ENCODE measurements at regions not wholly inside any gene's neighbourhood (a gene's known extent, or its start where the extent isn't known, plus 50 kb on each side); places are given as distances from the start of the nearest gene placed in this dataset.

- Histone ChIP-seq H3K9me3 (replicated peaks in 1 of 2; ENCODE audit: control insufficient read depth in 1 of 2, insufficient read depth in 1 of 2, low read length in 2 of 2) (no peaks in the 10 kb centered on the region), H3K36me3 (replicated peaks in 1 of 2; ENCODE audit: control insufficient read depth in 1 of 2, insufficient read depth in 2 of 2, low read length in 2 of 2) (no peaks in the 10 kb centered on the region), H3K9ac (ENCODE audit: insufficient read depth, low read length, poor library complexity, severe bottlenecking) (no peak overlapping the region), H3K27ac (ENCODE audit: low read depth in 1 of 2, low read length in 2 of 2) (no peak overlapping the region), H3K4me2 (replicated peaks; ENCODE audit: extremely low read depth, low read length, poor library complexity, severe bottlenecking) (no peak overlapping the region), H3K27me3 (ENCODE audit: control insufficient read depth in 2 of 2, insufficient read depth in 2 of 2, low read length in 2 of 2) (no peaks in the 10 kb centered on the region), H3K4me3 (replicated peaks in 1 of 3; ENCODE audit: low read depth in 2 of 3, low read length in 3 of 3) (no peak overlapping the region), H2AFZ (ENCODE audit: insufficient read depth, low read depth, low read length, poor library complexity, severe bottlenecking) (no peak overlapping the region), H4K20me1 (ENCODE audit: insufficient read depth, low read length) (no peaks in the 10 kb centered on the region), H3K79me2 (ENCODE audit: insufficient read depth, low read length) (no peaks in the 10 kb centered on the region), H3K4me1 (ENCODE audit: control insufficient read depth in 1 of 2, insufficient read depth in 2 of 2, low read length in 2 of 2) (no peaks in the 10 kb centered on the region)
- H3K27ac Mint-ChIP-seq, result no peak overlapping the region
- H3K36me3 Mint-ChIP-seq, result no peaks in the 10 kb centered on the region
- intact Hi-C loops (cut with micrococcal nuclease), result no loop called here
- peaks cover 0 to 2% (median 0%) of the 10 kb centered on the region in 3 donors for H3K27me3 Mint-ChIP-seq (ENCODE audit: low read depth in 3 of 3)
- WGBS (ENCODE audit: insufficient coverage), result 77% methylated on average over 1 of the region's 1 CpG
- peaks cover 0 to 2% (median 0%) of the 10 kb centered on the region in 7 donors for H3K9me3 Mint-ChIP-seq
- no peak for DNase-seq
- H3K4me1 Mint-ChIP-seq, result peaks cover 6% of the 10 kb centered on the region
- TF ChIP-seq CTCF (IDR thresholded peaks at IDR 0.05), result no peak
- no peak overlapping the region for H3K4me3 Mint-ChIP-seq
Observed at GRCh38 chr5:18102733-18103132, 468.5 kb downstream of the TAF11L14 start.

GRCh38 chr5:18105449-18105848, 471.2 kb downstream of the TAF11L14 start:
- H3K27ac ChIP-seq (ENCODE audit: low read depth in 1 of 2, low read length in 2 of 2), result no peak overlapping the region
- H3K36me3 ChIP-seq (replicated peaks in 1 of 2; ENCODE audit: control insufficient read depth in 1 of 2, insufficient read depth in 2 of 2, low read length in 2 of 2), result no peaks in the 10 kb centered on the region
- no peak overlapping the region for H3K9ac ChIP-seq (ENCODE audit: insufficient read depth, low read length, poor library complexity, severe bottlenecking)
- no peak overlapping the region for H3K4me3 ChIP-seq (replicated peaks in 1 of 3; ENCODE audit: low read depth in 2 of 3, low read length in 3 of 3)
- TF ChIP-seq CTCF (IDR thresholded peaks at IDR 0.05), result no peak
- H3K4me2 ChIP-seq (replicated peaks; ENCODE audit: extremely low read depth, low read length, poor library complexity, severe bottlenecking), result no peak overlapping the region
- H3K79me2 ChIP-seq (ENCODE audit: insufficient read depth, low read length), result no peaks in the 10 kb centered on the region
- Mint-ChIP-seq H3K27me3 (ENCODE audit: low read depth in 3 of 3) (no peaks in the 10 kb centered on the region), H3K36me3 (no peaks in the 10 kb centered on the region), H3K9me3 (peaks cover 0 to 2% (median 0%) of the 10 kb centered on the region in 7 donors), H3K27ac (no peak overlapping the region), H3K4me3 (no peak overlapping the region), H3K4me1 (no peaks in the 10 kb centered on the region)
- intact Hi-C loops (cut with micrococcal nuclease), result no loop called here
- WGBS (ENCODE audit: insufficient coverage), result no CpG with 5 or more reads among the region's 1 CpG
- no peaks in the 10 kb centered on the region for H3K4me1 ChIP-seq (ENCODE audit: control insufficient read depth in 1 of 2, insufficient read depth in 2 of 2, low read length in 2 of 2)
- H3K27me3 ChIP-seq (ENCODE audit: control insufficient read depth in 2 of 2, insufficient read depth in 2 of 2, low read length in 2 of 2), result no peaks in the 10 kb centered on the region
- H3K9me3 ChIP-seq (replicated peaks in 1 of 2; ENCODE audit: control insufficient read depth in 1 of 2, insufficient read depth in 1 of 2, low read length in 2 of 2), result no peaks in the 10 kb centered on the region
- no peaks in the 10 kb centered on the region for H4K20me1 ChIP-seq (ENCODE audit: insufficient read depth, low read length)
- DNase-seq, result no peak
- H2AFZ ChIP-seq (ENCODE audit: insufficient read depth, low read depth, low read length, poor library complexity, severe bottlenecking), result no peak overlapping the region

All from CD14-positive monocyte (primary cell).